Smooth muscle cell (in vitro differentiated cells): ENCODE measurements at regions not wholly inside any gene's neighbourhood (a gene's known extent, or its start where the extent isn't known, plus 50 kb on each side); places are given as distances from the start of the nearest gene placed in this dataset.

Experiments
- DNase-seq: peaks from one replicate; lab custom pipeline; 2025; ENCODE audit not compliant: unreplicated experiment; lab: John Stamatoyannopoulos, UW
- H2AFZ ChIP-seq: fragments of 200-600 bp; sonication (generic); 2 replicates; pipeline ENCODE4 v1.6.0; 2016; ENCODE audit warnings: antibody characterized with exemption, low read depth, mild to moderate bottlenecking
- H3F3A ChIP-seq: fragments of 200-600 bp; sonication (generic); 2 replicates; pipeline ENCODE4 v1.6.0; 2017; ENCODE audit warnings: antibody characterized with exemption, low read depth
- H3K27ac ChIP-seq: fragments of 200-600 bp; sonication (generic); 2 replicates; pipeline ENCODE4 v1.5.1; 2016; ENCODE audit warnings: low read depth, mild to moderate bottlenecking
- H3K27me3 ChIP-seq: fragments of 200-600 bp; sonication (generic); 2 replicates; pipeline ENCODE4 v1.6.1; 2016; ENCODE audit warnings: low read depth, mild to moderate bottlenecking
- H3K36me3 ChIP-seq: fragments of 200-600 bp; sonication (generic); 2 replicates; pipeline ENCODE4 v1.5.1; 2016; ENCODE audit warnings: low read depth
- H3K4me1 ChIP-seq: fragments of 200-600 bp; sonication (generic); 2 replicates; pipeline ENCODE4 v1.5.1; 2016; ENCODE audit warnings: low read depth
- H3K4me2 ChIP-seq: fragments of 200-600 bp; sonication (generic); 2 replicates; pipeline ENCODE4 v1.6.0; 2016; ENCODE audit warnings: mild to moderate bottlenecking
- H3K4me3 ChIP-seq: fragments of 200-600 bp; sonication (generic); 2 replicates; pipeline ENCODE4 v1.5.1; 2016; ENCODE audit warnings: mild to moderate bottlenecking
- H3K79me2 ChIP-seq: fragments of 200-600 bp; sonication (generic); 2 replicates; pipeline ENCODE4 v1.6.0; 2016; ENCODE audit warnings: low read depth, mild to moderate bottlenecking
- H3K9ac ChIP-seq: fragments of 200-600 bp; sonication (generic); 2 replicates; pipeline ENCODE4 v1.6.0; 2016; ENCODE audit warnings: low read depth
- H3K9me3 ChIP-seq: fragments of 200-600 bp; sonication (generic); replicated peaks from 2 replicates; pipeline ENCODE4 v1.5.1; 2016; ENCODE audit warnings: low read depth
- H4K20me1 ChIP-seq: fragments of 200-600 bp; sonication (generic); 2 replicates; pipeline ENCODE4 v1.6.0; 2016; ENCODE audit warnings: low read depth
- CTCF ChIP-seq: fragments of 200-600 bp; sonication (generic); IDR thresholded peaks from 2 replicates; pipeline ENCODE4 v1.5.1; 2017; ENCODE audit warnings: borderline replicate concordance, mild to moderate bottlenecking, antibody characterized with exemption; ENCODE audit not compliant: insufficient read depth, poor library complexity, severe bottlenecking
- WGBS: methylation state at CpG from one replicate; pipeline ENCODE4 v1.1.7; 2016; ENCODE audit warnings: low lambda C conversion rate; 5-methylcytosine and 5-hydroxymethylcytosine counted together

- Histone ChIP-seq H3K27ac (no peak overlapping the region), H4K20me1 (no peaks in the 10 kb centered on the region), H3K4me1 (no peaks in the 10 kb centered on the region), H3K4me3 (no peak overlapping the region), H3K27me3 (no peaks in the 10 kb centered on the region), H2AFZ (no peak overlapping the region), H3F3A (peaks cover 12% of the 10 kb centered on the region), H3K79me2 (no peaks in the 10 kb centered on the region), H3K36me3 (no peaks in the 10 kb centered on the region), H3K9ac (no peak overlapping the region), H3K9me3 (peaks cover 7% of the 10 kb centered on the region), H3K4me2 (no peak overlapping the region)
- DNase-seq, result no peak
- TF ChIP-seq CTCF, result no peak
- WGBS, result 79% methylated on average over 11 of the region's 14 CpGs
Observed at GRCh38 chr4:55241461-55241860, 104.6 kb upstream of the SRD5A3 start.

GRCh38 chr4:55242506-55242905 is 103.5 kb upstream of the SRD5A3 start:
- Histone ChIP-seq H3K36me3 (no peaks in the 10 kb centered on the region), H3K27ac (no peak overlapping the region), H3F3A (peaks cover 12% of the 10 kb centered on the region), H3K4me1 (no peaks in the 10 kb centered on the region), H3K9ac (no peak overlapping the region), H3K27me3 (no peaks in the 10 kb centered on the region), H3K9me3 (peaks cover 3% of the 10 kb centered on the region), H3K79me2 (no peaks in the 10 kb centered on the region), H3K4me2 (no peak overlapping the region), H3K4me3 (no peak overlapping the region), H4K20me1 (no peaks in the 10 kb centered on the region), H2AFZ (no peak overlapping the region)
- 96% methylated on average over 4 of the region's 4 CpGs for WGBS
- DNase-seq, result no peak
- no peak for TF ChIP-seq CTCF

GRCh38 chr4:55247521-55247920 is 98.5 kb upstream of the SRD5A3 start:
- Histone ChIP-seq H3K9me3 (no peaks in the 10 kb centered on the region), H3K9ac (no peak overlapping the region), H4K20me1 (no peaks in the 10 kb centered on the region), H3K27ac (peak overlapping the region; percentile 56), H3K4me1 (peaks cover 5% of the 10 kb centered on the region), H3K36me3 (no peaks in the 10 kb centered on the region), H2AFZ (no peak overlapping the region), H3K27me3 (no peaks in the 10 kb centered on the region), H3K79me2 (no peaks in the 10 kb centered on the region), H3K4me3 (no peak overlapping the region), H3K4me2 (no peak overlapping the region), H3F3A (peaks cover 13% of the 10 kb centered on the region)
- 96% methylated on average over 5 of the region's 5 CpGs for WGBS
- TF ChIP-seq CTCF, result no peak
- DNase-seq, result no peak

- H4K20me1 ChIP-seq, result no peaks in the 10 kb centered on the region
- H3K4me1 ChIP-seq, result peaks cover 7% of the 10 kb centered on the region
- no peak overlapping the region for H3K9ac ChIP-seq
- no peak for TF ChIP-seq CTCF
- no peaks in the 10 kb centered on the region for H3K9me3 ChIP-seq
- H3K27ac ChIP-seq, result peak overlapping the region; percentile 85
- no peak for DNase-seq
- peak overlapping the region; percentile 4 for H3K4me2 ChIP-seq
- peak overlapping the region; percentile 51 for H2AFZ ChIP-seq
- no peak overlapping the region for H3K4me3 ChIP-seq
- H3K79me2 ChIP-seq, result no peaks in the 10 kb centered on the region
- 46% methylated on average over 6 of the region's 6 CpGs for WGBS
- H3K36me3 ChIP-seq, result no peaks in the 10 kb centered on the region
- H3K27me3 ChIP-seq, result no peaks in the 10 kb centered on the region
- peaks cover 13% of the 10 kb centered on the region for H3F3A ChIP-seq
Observed at GRCh38 chr4:55248756-55249155, 97.3 kb upstream of the SRD5A3 start.
